Astrocyte (in vitro differentiated cells and primary cell): ENCODE measurements at regions not wholly inside any gene's neighbourhood (a gene's known extent, or its start where the extent isn't known, plus 50 kb on each side); places are given as distances from the start of the nearest gene placed in this dataset.

Source experiments
- DNase-seq: peaks from one replicate; pipeline ENCODE4 v3.0.0-alpha.2; 2010; ENCODE audit warnings: low read depth
- FAIRE-seq: peaks from 2 replicates; lab custom pipeline; 2011; peaks lifted over from hg19 to GRCh38; lab: Jason Lieb, UNC
- H2AFZ ChIP-seq: 2 replicates; pipeline ENCODE4 v1.6.0; 2012; ENCODE audit warnings: low read depth, low read length, inconsistent platforms
- H3K27ac ChIP-seq: 2 replicates; pipeline ENCODE4 v1.5.1; 2011; ENCODE audit warnings: low read depth, low read length, inconsistent platforms
- H3K27me3 ChIP-seq: 2 replicates; pipeline ENCODE4 v1.6.0; 2011; ENCODE audit warnings: low read length, inconsistent platforms; ENCODE audit not compliant: insufficient read depth
- H3K36me3 ChIP-seq: 2 replicates; pipeline ENCODE4 v1.5.1; 2011; ENCODE audit warnings: low read length, inconsistent platforms; ENCODE audit not compliant: insufficient read depth
- H3K4me1 ChIP-seq: 2 replicates; pipeline ENCODE4 v1.5.1; 2011; ENCODE audit warnings: low read length, inconsistent platforms; ENCODE audit not compliant: insufficient read depth
- H3K4me2 ChIP-seq: 2 replicates; pipeline ENCODE4 v1.6.0; 2012; ENCODE audit warnings: low read length, inconsistent platforms
- H3K4me3 ChIP-seq: 2 replicates; pipeline ENCODE4 v1.5.1; 2011; ENCODE audit warnings: low read depth, mild to moderate bottlenecking, low read length, inconsistent platforms; ENCODE audit not compliant: insufficient read depth
- H3K79me2 ChIP-seq: 2 replicates; pipeline ENCODE4 v1.6.0; 2012; ENCODE audit warnings: mild to moderate bottlenecking, low read length, inconsistent platforms; ENCODE audit not compliant: insufficient read depth
- H3K9ac ChIP-seq: 2 replicates; pipeline ENCODE4 v1.6.0; 2012; ENCODE audit warnings: mild to moderate bottlenecking, low read length, inconsistent platforms
- H3K9me3 ChIP-seq: 2 replicates; pipeline ENCODE4 v1.5.1; 2012; ENCODE audit warnings: low read depth, mild to moderate bottlenecking, low read length, inconsistent platforms; ENCODE audit not compliant: insufficient read depth
- H4K20me1 ChIP-seq: 2 replicates; pipeline ENCODE4 v1.6.0; 2012; ENCODE audit warnings: low read length, inconsistent platforms; ENCODE audit not compliant: insufficient read depth
- H3K27ac Mint-ChIP-seq: one replicate; pipeline ENCODE4 v1.8.0; 2021; ENCODE audit warnings: mild to moderate bottlenecking, mixed read lengths; ENCODE audit not compliant: unreplicated experiment
- H3K27me3 Mint-ChIP-seq: one replicate; pipeline ENCODE4 v1.8.0; 2021; ENCODE audit warnings: low read depth, mixed read lengths; ENCODE audit not compliant: unreplicated experiment
- H3K36me3 Mint-ChIP-seq: one replicate; pipeline ENCODE4 v1.8.0; 2021; ENCODE audit warnings: low read depth, mixed read lengths; ENCODE audit not compliant: unreplicated experiment
- H3K4me1 Mint-ChIP-seq: one replicate; pipeline ENCODE4 v1.8.0; 2021; ENCODE audit warnings: low read depth, mixed read lengths; ENCODE audit not compliant: unreplicated experiment
- H3K4me3 Mint-ChIP-seq: one replicate; pipeline ENCODE4 v1.8.0; 2021; ENCODE audit warnings: mild to moderate bottlenecking, moderate library complexity, mixed read lengths; ENCODE audit not compliant: unreplicated experiment
- H3K9me3 Mint-ChIP-seq: one replicate; pipeline ENCODE4 v1.8.0; 2021; ENCODE audit warnings: mild to moderate bottlenecking, mixed read lengths; ENCODE audit not compliant: unreplicated experiment
- CTCF ChIP-seq: IDR thresholded peaks from 2 replicates; pipeline ENCODE4 v1.5.1; 2011; ENCODE audit warnings: low read depth, mild to moderate bottlenecking, inconsistent platforms, low read length, moderate library complexity; ENCODE audit not compliant: insufficient read depth
- EZH2 ChIP-seq: IDR thresholded peaks from 2 replicates; pipeline ENCODE4 v1.6.1; 2012; ENCODE audit warnings: mild to moderate bottlenecking, low read length, inconsistent platforms; ENCODE audit not compliant: insufficient read depth

DNA sequence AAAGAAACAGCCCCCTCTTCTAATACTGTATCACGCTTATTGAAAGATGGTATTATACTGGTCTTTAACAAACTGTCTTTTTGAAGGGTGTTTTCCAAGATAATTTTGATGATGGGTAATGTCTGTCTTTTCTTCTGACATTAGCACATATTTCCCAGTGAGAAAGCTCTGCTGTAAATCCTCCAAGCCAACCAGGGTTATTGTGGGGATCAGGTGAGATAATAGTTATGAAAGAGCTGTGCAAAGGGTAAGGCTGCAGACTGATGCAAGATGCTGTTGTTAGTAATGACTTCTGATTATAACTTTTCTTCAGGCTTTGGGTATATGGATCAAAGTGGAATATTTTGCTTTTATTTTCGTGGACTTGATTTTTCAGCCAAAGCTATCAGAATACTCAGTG is 581.7 kb downstream of the REEP3 start:
- H3K36me3 ChIP-seq = no peaks in the 10 kb centered on the region
- no peaks in the 10 kb centered on the region for H3K79me2 ChIP-seq
- no peak overlapping the region for H3K9ac ChIP-seq
- no peak overlapping the region for H3K27ac Mint-ChIP-seq
- H2AFZ ChIP-seq = no peak overlapping the region
- H3K4me2 ChIP-seq = no peak overlapping the region
- no peaks in the 10 kb centered on the region for H3K4me1 ChIP-seq
- no peak for TF ChIP-seq EZH2
- TF ChIP-seq CTCF = no peak
- no peaks in the 10 kb centered on the region for H3K36me3 Mint-ChIP-seq
- no peaks in the 10 kb centered on the region for H3K27me3 ChIP-seq
- DNase-seq (no peak), FAIRE-seq (no peak)
- no peaks in the 10 kb centered on the region for H3K9me3 Mint-ChIP-seq
- no peaks in the 10 kb centered on the region for H3K27me3 Mint-ChIP-seq
- no peaks in the 10 kb centered on the region for H3K9me3 ChIP-seq
- no peaks in the 10 kb centered on the region for H3K4me1 Mint-ChIP-seq
- no peak overlapping the region for H3K4me3 ChIP-seq
- no peaks in the 10 kb centered on the region for H4K20me1 ChIP-seq
- H3K27ac ChIP-seq = no peak overlapping the region
- no peak overlapping the region for H3K4me3 Mint-ChIP-seq

- Mint-ChIP-seq H3K27ac (no peak overlapping the region), H3K36me3 (no peaks in the 10 kb centered on the region), H3K27me3 (no peaks in the 10 kb centered on the region)
Observed at GRCh38 chr10:64103750-64104470, 582.7 kb downstream of the REEP3 start.

More at GRCh38 chr10:64103750-64104470, 582.7 kb downstream of the REEP3 start:
- Histone ChIP-seq H3K27ac (no peak overlapping the region), H3K4me3 (no peak overlapping the region), H3K4me1 (no peaks in the 10 kb centered on the region), H3K4me2 (no peak overlapping the region), H3K9ac (no peak overlapping the region), H2AFZ (no peak overlapping the region), H3K9me3 (no peaks in the 10 kb centered on the region), H3K79me2 (no peaks in the 10 kb centered on the region), H3K27me3 (no peaks in the 10 kb centered on the region), H3K36me3 (no peaks in the 10 kb centered on the region), H4K20me1 (no peaks in the 10 kb centered on the region)
- H3K4me3 Mint-ChIP-seq = no peak overlapping the region
- H3K4me1 Mint-ChIP-seq = no peaks in the 10 kb centered on the region
- H3K9me3 Mint-ChIP-seq = no peaks in the 10 kb centered on the region
- no peak for DNase-seq
- no peak for FAIRE-seq
- TF ChIP-seq EZH2 (no peak), CTCF (no peak)
